Parathyroid adenoma (tissue), 2 donors: ENCODE measurements at regions not wholly inside any gene's neighbourhood (a gene's known extent, or its start where the extent isn't known, plus 50 kb on each side); places are given as distances from the start of the nearest gene placed in this dataset.
"Not testable (repeated sequence)": the region's sequence is repeated elsewhere in the genome, so short reads cannot be mapped to it uniquely, and the experiment has no call there.

Experiments used
- H2AFZ ChIP-seq: fragments of 300-600 bp; sonication (generic); one replicate; pipeline ENCODE4 v1.7.0; 2017; ENCODE audit warnings: antibody characterized with exemption, mild to moderate bottlenecking
- H3K27ac ChIP-seq: fragments of 300-600 bp; sonication (generic); one replicate; pipeline ENCODE4 v1.7.0; 2017
- H3K27me3 ChIP-seq: fragments of 300-600 bp; sonication (generic); one replicate; pipeline ENCODE4 v1.7.0; 2017; ENCODE audit warnings: low read length; ENCODE audit not compliant: control insufficient read depth, insufficient read depth
- H3K36me3 ChIP-seq: fragments of 300-600 bp; sonication (generic); one replicate; pipeline ENCODE4 v1.7.0; 2017; ENCODE audit warnings: low read length; ENCODE audit not compliant: control insufficient read depth, insufficient read depth
- H3K4me1 ChIP-seq: fragments of 300-600 bp; sonication (generic); one replicate; pipeline ENCODE4 v1.7.0; 2017; ENCODE audit warnings: control low read depth
- H3K4me2 ChIP-seq: fragments of 300-600 bp; sonication (generic); one replicate; pipeline ENCODE4 v1.7.0; 2017; ENCODE audit warnings: low read length
- H3K4me3 ChIP-seq: fragments of 300-600 bp; sonication (generic); one replicate; pipeline ENCODE4 v1.7.0; 2017; ENCODE audit warnings: low read depth, low read length
- H3K79me2 ChIP-seq: fragments of 300-600 bp; sonication (generic); one replicate; pipeline ENCODE4 v1.7.0; 2017; ENCODE audit warnings: control low read depth
- H3K9ac ChIP-seq: fragments of 300-600 bp; sonication (generic); one replicate; pipeline ENCODE4 v1.7.0; 2017; ENCODE audit warnings: mild to moderate bottlenecking
- H3K9me3 ChIP-seq: fragments of 300-600 bp; sonication (generic); one replicate; pipeline ENCODE4 v1.7.0; 2017; ENCODE audit warnings: low read length; ENCODE audit not compliant: control insufficient read depth
- CTCF ChIP-seq: fragments of 300-600 bp; sonication (generic); IDR thresholded peaks from one replicate; pipeline ENCODE4 v1.7.0; 2017; ENCODE audit warnings: antibody characterized with exemption, mild to moderate bottlenecking
- donor health status: primary hyperparathyroidism.

- no peaks in the 10 kb centered on the region for H3K36me3 ChIP-seq
- no peak for TF ChIP-seq CTCF
Measured at GRCh38 chr6:23656255-23657194, 469.5 kb upstream of the NRSN1 start.

DNA sequence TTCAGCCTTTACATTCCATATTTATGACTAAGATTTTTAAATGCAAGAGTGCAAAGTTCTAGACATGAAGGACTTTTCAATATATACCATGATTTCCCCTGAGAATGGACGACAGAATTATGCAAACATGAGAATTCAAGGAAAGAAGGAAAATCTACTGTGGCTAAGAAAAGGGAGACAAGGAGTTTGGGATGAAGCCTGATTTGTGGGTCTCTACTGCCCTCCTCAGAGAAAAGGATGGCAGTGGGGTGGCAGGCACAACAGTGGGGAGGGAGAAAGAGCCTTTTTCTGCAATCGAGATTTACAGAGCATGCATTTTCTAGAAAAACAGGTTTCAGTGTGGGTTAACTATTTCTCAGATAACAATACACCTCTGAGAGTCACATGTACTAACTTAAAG lies 466.9 kb upstream of the NRSN1 start:
- H3K27ac ChIP-seq: peak overlapping the region; percentile 13
- no peak overlapping the region for H3K9ac ChIP-seq
- H3K4me2 ChIP-seq: no peak overlapping the region
- H3K27me3 ChIP-seq: no peaks in the 10 kb centered on the region
- no peaks in the 10 kb centered on the region for H3K36me3 ChIP-seq
- TF ChIP-seq CTCF: peak; percentile 81
- no peaks in the 10 kb centered on the region for H3K79me2 ChIP-seq
- no peaks in the 10 kb centered on the region for H3K9me3 ChIP-seq
- H2AFZ ChIP-seq: peak overlapping the region; percentile 18
- peaks cover 29% of the 10 kb centered on the region for H3K4me1 ChIP-seq
- no peak overlapping the region for H3K4me3 ChIP-seq

More at GRCh38 chr6:23656255-23657194, 469.5 kb upstream of the NRSN1 start:
- H3K27me3 ChIP-seq: no peaks in the 10 kb centered on the region
- H3K9me3 ChIP-seq: no peaks in the 10 kb centered on the region
- peaks cover 35% of the 10 kb centered on the region for H3K4me1 ChIP-seq
- H3K9ac ChIP-seq: no peak overlapping the region
- H2AFZ ChIP-seq: peak overlapping the region; percentile 26
- no peaks in the 10 kb centered on the region for H3K79me2 ChIP-seq
- peak overlapping the region; percentile 17 for H3K27ac ChIP-seq
- no peak overlapping the region for H3K4me2 ChIP-seq
- no peak overlapping the region for H3K4me3 ChIP-seq

GRCh38 chr6:23661549-23661948 lies 464.5 kb upstream of the NRSN1 start:
- no peak for TF ChIP-seq CTCF
- no peak overlapping the region for H2AFZ ChIP-seq
- no peak overlapping the region for H3K9ac ChIP-seq
- peaks cover 26% of the 10 kb centered on the region for H3K4me1 ChIP-seq
- no peaks in the 10 kb centered on the region for H3K79me2 ChIP-seq
- no peak overlapping the region for H3K4me2 ChIP-seq
- H3K27me3 ChIP-seq: no peaks in the 10 kb centered on the region
- H3K36me3 ChIP-seq: no peaks in the 10 kb centered on the region
- H3K9me3 ChIP-seq: no peaks in the 10 kb centered on the region
- H3K27ac ChIP-seq: no peak overlapping the region
- H3K4me3 ChIP-seq: no peak overlapping the region

- Histone ChIP-seq H3K9me3 (no peaks in the 10 kb centered on the region), H3K4me1 (peaks cover 12% of the 10 kb centered on the region), H3K9ac (no peak overlapping the region), H3K27me3 (no peaks in the 10 kb centered on the region), H2AFZ (no peak overlapping the region), H3K27ac (no peak overlapping the region), H3K4me3 (no peak overlapping the region), H3K4me2 (no peak overlapping the region), H3K36me3 (no peaks in the 10 kb centered on the region), H3K79me2 (no peaks in the 10 kb centered on the region)
- no peak for TF ChIP-seq CTCF
Measured at GRCh38 chr6:23663096-23663495, 462.9 kb upstream of the NRSN1 start.

DNA sequence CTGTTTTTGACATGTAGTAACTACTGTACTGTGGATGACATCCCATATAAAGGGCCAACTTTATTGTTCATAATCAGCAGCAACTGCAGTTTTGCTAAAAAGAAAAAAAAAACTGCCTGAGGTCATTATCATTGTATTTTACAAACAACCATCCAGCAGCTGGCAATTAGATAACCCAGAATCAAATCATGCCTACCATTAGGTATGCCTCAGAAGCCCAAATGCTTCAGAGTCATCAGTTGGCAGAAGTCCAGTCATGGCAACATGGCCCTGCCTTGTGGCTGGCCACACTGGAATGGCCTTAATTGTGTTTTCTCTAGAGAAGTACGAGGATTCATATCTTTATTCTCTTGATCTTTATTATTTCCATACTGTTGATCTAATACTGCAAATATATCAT lies 462.4 kb upstream of the NRSN1 start:
- no peak for TF ChIP-seq CTCF
- Histone ChIP-seq H3K9ac (no peak overlapping the region), H3K36me3 (no peaks in the 10 kb centered on the region), H3K79me2 (no peaks in the 10 kb centered on the region), H2AFZ (no peak overlapping the region), H3K27me3 (no peaks in the 10 kb centered on the region), H3K27ac (no peak overlapping the region), H3K9me3 (no peaks in the 10 kb centered on the region), H3K4me1 (peaks cover 9% of the 10 kb centered on the region), H3K4me2 (no peak overlapping the region), H3K4me3 (no peak overlapping the region)

- not testable (repeated sequence) for H3K9me3 ChIP-seq
Measured at GRCh38 chr6:23665911-23666310, 460.1 kb upstream of the NRSN1 start.

More at GRCh38 chr6:23665911-23666310, 460.1 kb upstream of the NRSN1 start:
- H2AFZ ChIP-seq, H3K79me2 ChIP-seq, H3K4me3 ChIP-seq, H3K4me2 ChIP-seq, H3K9ac ChIP-seq, H3K4me1 ChIP-seq, H3K27ac ChIP-seq, H3K27me3 ChIP-seq, H3K36me3 ChIP-seq: not testable (repeated sequence)
